ENCODE measurements at regions not wholly inside any gene's neighbourhood (a gene's known extent, or its start where the extent isn't known, plus 50 kb on each side); places are given as distances from the start of the nearest gene placed in this dataset.

- peaks cover 9% of the 10 kb centered on the region for H3K9me3 Mint-ChIP-seq (ENCODE audit: unreplicated experiment)
- no peak overlapping the region for H3K4me3 Mint-ChIP-seq (ENCODE audit: unreplicated experiment)
- TF ChIP-seq, protein P1, sequence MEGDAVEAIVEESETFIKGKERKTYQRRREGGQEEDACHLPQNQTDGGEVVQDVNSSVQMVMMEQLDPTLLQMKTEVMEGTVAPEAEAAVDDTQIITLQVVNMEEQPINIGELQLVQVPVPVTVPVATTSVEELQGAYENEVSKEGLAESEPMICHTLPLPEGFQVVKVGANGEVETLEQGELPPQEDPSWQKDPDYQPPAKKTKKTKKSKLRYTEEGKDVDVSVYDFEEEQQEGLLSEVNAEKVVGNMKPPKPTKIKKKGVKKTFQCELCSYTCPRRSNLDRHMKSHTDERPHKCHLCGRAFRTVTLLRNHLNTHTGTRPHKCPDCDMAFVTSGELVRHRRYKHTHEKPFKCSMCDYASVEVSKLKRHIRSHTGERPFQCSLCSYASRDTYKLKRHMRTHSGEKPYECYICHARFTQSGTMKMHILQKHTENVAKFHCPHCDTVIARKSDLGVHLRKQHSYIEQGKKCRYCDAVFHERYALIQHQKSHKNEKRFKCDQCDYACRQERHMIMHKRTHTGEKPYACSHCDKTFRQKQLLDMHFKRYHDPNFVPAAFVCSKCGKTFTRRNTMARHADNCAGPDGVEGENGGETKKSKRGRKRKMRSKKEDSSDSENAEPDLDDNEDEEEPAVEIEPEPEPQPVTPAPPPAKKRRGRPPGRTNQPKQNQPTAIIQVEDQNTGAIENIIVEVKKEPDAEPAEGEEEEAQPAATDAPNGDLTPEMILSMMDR (IDR thresholded peaks at IDR 0.05; ENCODE audit: unreplicated experiment), result no peak
- H3K27me3 Mint-ChIP-seq (ENCODE audit: insufficient read depth, unreplicated experiment), result peaks cover 42% of the 10 kb centered on the region
- ChIA-PET POLR2A (no interaction called here), CTCF (no interaction called here)
- no peak for DNase-seq (ENCODE audit: unreplicated experiment)
- H3K36me3 Mint-ChIP-seq (ENCODE audit: insufficient read depth, unreplicated experiment), result no peaks in the 10 kb centered on the region
- no peak overlapping the region for H3K27ac Mint-ChIP-seq (ENCODE audit: low read depth, unreplicated experiment)
- intact Hi-C loops (cut with micrococcal nuclease), result no loop called here
- H3K4me1 Mint-ChIP-seq (ENCODE audit: insufficient read depth, unreplicated experiment), result no peaks in the 10 kb centered on the region
- no TSS peak for BruUV-seq (replicated peaks)
Measured at GRCh38 chr2:140178234-140178633, 1398.0 kb upstream of the NXPH2 start.

DNA sequence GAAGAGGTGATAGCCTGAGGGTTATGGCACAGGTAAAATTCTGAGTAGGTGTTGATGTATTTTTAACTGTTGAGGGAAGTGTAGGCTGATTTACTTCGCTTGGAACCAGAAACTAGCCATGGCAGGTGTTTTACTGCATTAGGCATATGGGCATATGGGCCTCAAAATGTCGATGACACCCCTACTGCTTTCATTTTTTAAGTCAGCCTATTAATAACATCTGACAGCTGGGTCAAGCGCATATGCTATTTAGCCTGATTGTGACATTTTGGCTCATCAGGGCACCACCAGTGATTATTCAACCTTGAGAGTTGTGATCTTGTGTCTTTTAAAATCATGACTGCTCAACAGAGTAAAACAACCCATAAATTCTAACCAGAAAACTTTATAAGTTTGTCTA lies 1396.9 kb upstream of the NXPH2 start:
- TF ChIP-seq, protein P1 (IDR thresholded peaks at IDR 0.05; ENCODE audit: unreplicated experiment), result no peak
- peaks cover 43% of the 10 kb centered on the region for H3K27me3 Mint-ChIP-seq (ENCODE audit: insufficient read depth, unreplicated experiment)
- intact Hi-C loops (cut with micrococcal nuclease), result no loop called here
- CTCF ChIA-PET, result no interaction called here
- no peak overlapping the region for H3K4me3 Mint-ChIP-seq (ENCODE audit: unreplicated experiment)
- no peak for DNase-seq (ENCODE audit: unreplicated experiment)
- POLR2A ChIA-PET, result no interaction called here
- no peaks in the 10 kb centered on the region for H3K36me3 Mint-ChIP-seq (ENCODE audit: insufficient read depth, unreplicated experiment)
- no TSS peak for BruUV-seq (replicated peaks)
- H3K4me1 Mint-ChIP-seq (ENCODE audit: insufficient read depth, unreplicated experiment), result no peaks in the 10 kb centered on the region
- peaks cover 9% of the 10 kb centered on the region for H3K9me3 Mint-ChIP-seq (ENCODE audit: unreplicated experiment)
- no peak overlapping the region for H3K27ac Mint-ChIP-seq (ENCODE audit: low read depth, unreplicated experiment)

- ChIA-PET CTCF (no interaction called here), POLR2A (no interaction called here)
- Mint-ChIP-seq H3K9me3 (ENCODE audit: unreplicated experiment) (peaks cover 9% of the 10 kb centered on the region), H3K27me3 (ENCODE audit: insufficient read depth, unreplicated experiment) (peaks cover 40% of the 10 kb centered on the region), H3K4me1 (ENCODE audit: insufficient read depth, unreplicated experiment) (no peaks in the 10 kb centered on the region), H3K27ac (ENCODE audit: low read depth, unreplicated experiment) (no peak overlapping the region), H3K36me3 (ENCODE audit: insufficient read depth, unreplicated experiment) (no peaks in the 10 kb centered on the region), H3K4me3 (ENCODE audit: unreplicated experiment) (no peak overlapping the region)
- no TSS peak for BruUV-seq (replicated peaks)
- no peak for DNase-seq (ENCODE audit: unreplicated experiment)
- TF ChIP-seq, protein P1 (IDR thresholded peaks at IDR 0.05; ENCODE audit: unreplicated experiment), result no peak
- intact Hi-C loops (cut with micrococcal nuclease), result no loop called here
Measured at GRCh38 chr2:140173790-140174189, 1393.6 kb upstream of the NXPH2 start.

DNA sequence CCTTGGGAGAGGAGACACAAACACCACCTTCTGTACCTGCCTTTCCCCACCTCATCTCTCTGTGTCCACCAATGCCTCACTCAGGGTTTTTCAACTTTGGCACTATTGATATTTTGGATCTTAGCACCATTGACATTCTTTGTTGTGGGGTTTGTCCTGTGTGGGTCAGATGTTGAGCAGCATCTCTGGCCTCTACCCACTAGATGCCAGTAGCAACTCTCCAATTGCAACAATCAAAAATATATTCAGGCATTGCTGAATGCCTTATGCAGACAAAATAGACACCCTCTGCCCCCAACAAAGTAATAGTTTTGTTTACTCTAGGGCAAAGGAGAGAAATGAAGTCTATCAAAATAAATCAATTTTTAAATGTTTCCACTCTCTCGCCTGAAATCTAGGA lies 1384.3 kb upstream of the NXPH2 start:
- no peak overlapping the region for H3K27ac Mint-ChIP-seq (ENCODE audit: low read depth, unreplicated experiment)

More for the DNA sequence above, 1384.3 kb upstream of the NXPH2 start:
- CTCF ChIA-PET, result no interaction called here
- no TSS peak for BruUV-seq (replicated peaks)
- Mint-ChIP-seq H3K4me1 (ENCODE audit: insufficient read depth, unreplicated experiment) (no peaks in the 10 kb centered on the region), H3K27me3 (ENCODE audit: insufficient read depth, unreplicated experiment) (peaks cover 11% of the 10 kb centered on the region), H3K4me3 (ENCODE audit: unreplicated experiment) (no peak overlapping the region), H3K9me3 (ENCODE audit: unreplicated experiment) (no peaks in the 10 kb centered on the region), H3K36me3 (ENCODE audit: insufficient read depth, unreplicated experiment) (no peaks in the 10 kb centered on the region)
- intact Hi-C loops (cut with micrococcal nuclease), result no loop called here
- TF ChIP-seq, protein P1 (IDR thresholded peaks at IDR 0.05; ENCODE audit: unreplicated experiment), result no peak
- DNase-seq (ENCODE audit: unreplicated experiment), result no peak
- POLR2A ChIA-PET, result no interaction called here

Measured in MCF 10A (cell line).